ENCODE measurements at regions not wholly inside any gene's neighbourhood (a gene's known extent, or its start where the extent isn't known, plus 50 kb on each side); places are given as distances from the start of the nearest gene placed in this dataset.

- TF ChIP-seq CTCF (IDR thresholded peaks at IDR 0.05) (no peak), POLR2A (IDR thresholded peaks at IDR 0.05) (no peak)
Measured at GRCh38 chr10:53726921-53727320, 954.3 kb upstream of the MBL2 start.

Measured in esophagus squamous epithelium (tissue), 4 donors.